Upper lobe of left lung (tissue), 4 donors: ENCODE measurements at regions not wholly inside any gene's neighbourhood (a gene's known extent, or its start where the extent isn't known, plus 50 kb on each side); places are given as distances from the start of the nearest gene placed in this dataset.

Experiments used
- CTCF ChIP-seq, 6 experiments: fragments of 450-650 bp in 4 of 6; fragments of 200-600 bp in 2 of 6; sonication (generic) in 2 of 6; IDR thresholded peaks; one replicate each; pipeline ENCODE4 v1.5.1; 2016 to 2019; ENCODE audit warnings: antibody characterized with exemption in 6 of 6
- EP300 ChIP-seq, 4 donors: sonication (generic); formaldehyde crosslinking; IDR thresholded peaks; one replicate each; pipeline ENCODE4 v1.5.1; 2017; ENCODE audit warnings: antibody characterized with exemption in 4 of 4, control low read depth in 2 of 4

- no peak for TF ChIP-seq CTCF (IDR thresholded peaks at IDR 0.05)
- TF ChIP-seq EP300 (IDR thresholded peaks at IDR 0.05), result no peak
Observed at GRCh38 chr6:8991844-8992243, 556.5 kb upstream of the SLC35B3 start.
